ENCODE measurements at regions not wholly inside any gene's neighbourhood (a gene's known extent, or its start where the extent isn't known, plus 50 kb on each side); places are given as distances from the start of the nearest gene placed in this dataset.

GRCh38 chr6:12474167-12475140 lies 184.3 kb downstream of the EDN1 start:
- Histone ChIP-seq H3K4me3 (ENCODE audit: control insufficient read depth in 1 of 7, extremely low read depth in 1 of 7, insufficient read depth in 4 of 7, low read depth in 2 of 7, low read length in 6 of 7) (no peak overlapping the region), H3K9me3 (ENCODE audit: control extremely low read depth in 1 of 5, control insufficient read depth in 4 of 5, insufficient read depth in 2 of 5, low read depth in 1 of 5, low read length in 4 of 5) (peaks cover 0 to 3% (median 0%) of the 10 kb centered on the region in 5 experiments), H3K27ac (ENCODE audit: insufficient read depth in 1 of 2, low read depth in 1 of 2, low read length in 2 of 2, poor library complexity in 1 of 2, severe bottlenecking in 2 of 2) (no peak overlapping the region), H3K27me3 (replicated peaks in 2 of 5; ENCODE audit: control insufficient read depth in 4 of 5, insufficient read depth in 5 of 5, low read length in 4 of 5) (no peaks in the 10 kb centered on the region), H3K36me3 (ENCODE audit: control insufficient read depth in 4 of 4, insufficient read depth in 4 of 4, low read length in 3 of 4) (no peaks in the 10 kb centered on the region), H3K4me1 (ENCODE audit: control extremely low read depth in 1 of 4, control insufficient read depth in 4 of 4, insufficient read depth in 4 of 4, low read length in 3 of 4) (peaks cover 0 to 7% (median 1%) of the 10 kb centered on the region in 4 experiments)
- ChIA-PET CTCF (interaction anchor here (1.1 kb wide), 1 partner anchor 9 kb away, joined by 3 read pairs; no protein-coding TSS in a partner anchor), POLR2A (no interaction called here)
- 97% methylated on average over 5 of the region's 7 CpGs for WGBS (ENCODE audit: insufficient coverage)
- DNase-seq = peak in 1 of 3 donors; percentile 12

DNA sequence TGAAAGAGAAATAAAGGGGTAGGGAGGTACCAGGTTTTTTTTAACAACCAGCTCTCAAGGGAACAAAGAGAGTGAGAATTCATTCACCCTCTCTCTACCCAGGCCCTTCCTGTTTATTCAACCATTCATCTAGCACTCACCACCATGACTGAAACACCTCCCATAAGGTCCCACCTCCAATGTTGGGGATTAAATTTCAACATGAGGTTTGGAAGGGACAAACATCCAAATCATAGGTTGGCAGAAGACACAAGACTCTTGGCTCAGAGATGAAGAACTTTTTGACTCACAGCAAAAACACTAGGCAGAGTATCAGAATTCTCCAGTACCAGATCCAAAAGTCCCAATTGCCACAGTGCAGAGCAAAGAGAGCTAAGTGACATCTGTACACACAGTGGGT lies 186.3 kb downstream of the EDN1 start:
- Histone ChIP-seq H3K9me3 (ENCODE audit: control extremely low read depth in 1 of 5, control insufficient read depth in 4 of 5, insufficient read depth in 2 of 5, low read depth in 1 of 5, low read length in 4 of 5) (peaks cover 0 to 3% (median 0%) of the 10 kb centered on the region in 5 experiments), H3K4me1 (ENCODE audit: control extremely low read depth in 1 of 4, control insufficient read depth in 4 of 4, insufficient read depth in 4 of 4, low read length in 3 of 4) (peaks cover 0 to 8% (median 1%) of the 10 kb centered on the region in 4 experiments), H3K27ac (ENCODE audit: insufficient read depth in 1 of 2, low read depth in 1 of 2, low read length in 2 of 2, poor library complexity in 1 of 2, severe bottlenecking in 2 of 2) (no peak overlapping the region), H3K27me3 (replicated peaks in 2 of 5; ENCODE audit: control insufficient read depth in 4 of 5, insufficient read depth in 5 of 5, low read length in 4 of 5) (no peaks in the 10 kb centered on the region), H3K4me3 (ENCODE audit: control insufficient read depth in 1 of 7, extremely low read depth in 1 of 7, insufficient read depth in 4 of 7, low read depth in 2 of 7, low read length in 6 of 7) (no peak overlapping the region), H3K36me3 (ENCODE audit: control insufficient read depth in 4 of 4, insufficient read depth in 4 of 4, low read length in 3 of 4) (no peaks in the 10 kb centered on the region)
- DNase-seq = no peak
- ChIA-PET POLR2A (interaction anchor here (0.8 kb wide), 1 partner anchor 243 kb away, joined by 3 read pairs; no protein-coding TSS in a partner anchor), CTCF (interaction anchor here (0.6 kb wide), 1 partner anchor 29 kb away, joined by 4 read pairs; no protein-coding TSS in a partner anchor)

DNA sequence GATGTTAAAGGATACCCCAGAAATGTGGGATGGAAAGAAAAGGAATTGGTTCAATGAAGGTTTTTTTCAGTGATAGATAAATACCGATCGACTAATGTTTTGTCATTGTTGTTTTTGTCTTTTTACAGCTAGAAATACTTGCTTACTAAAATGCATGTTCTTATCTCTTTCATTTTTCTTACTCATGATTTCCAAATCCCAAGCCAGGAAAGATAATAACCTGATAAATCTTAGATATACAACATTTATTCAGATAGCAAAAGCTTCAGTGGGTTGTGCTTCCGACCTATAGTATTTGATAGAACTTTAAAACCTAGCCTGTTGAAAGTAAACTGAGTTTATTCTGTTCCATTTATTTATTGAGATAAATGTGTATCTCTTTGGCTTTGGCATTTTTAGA lies 187.5 kb downstream of the EDN1 start:
- DNase-seq = no peak
- POLR2A ChIA-PET = no interaction called here
- Histone ChIP-seq H3K4me1 (ENCODE audit: control extremely low read depth in 1 of 4, control insufficient read depth in 4 of 4, insufficient read depth in 4 of 4, low read length in 3 of 4) (peaks cover 4 to 11% (median 8%) of the 10 kb centered on the region in 4 experiments), H3K27me3 (replicated peaks in 2 of 5; ENCODE audit: control insufficient read depth in 4 of 5, insufficient read depth in 5 of 5, low read length in 4 of 5) (no peaks in the 10 kb centered on the region), H3K9me3 (ENCODE audit: control extremely low read depth in 1 of 5, control insufficient read depth in 4 of 5, insufficient read depth in 2 of 5, low read depth in 1 of 5, low read length in 4 of 5) (peaks cover 0 to 3% (median 0%) of the 10 kb centered on the region in 5 experiments), H3K36me3 (ENCODE audit: control insufficient read depth in 4 of 4, insufficient read depth in 4 of 4, low read length in 3 of 4) (no peaks in the 10 kb centered on the region), H3K27ac (ENCODE audit: insufficient read depth in 1 of 2, low read depth in 1 of 2, low read length in 2 of 2, poor library complexity in 1 of 2, severe bottlenecking in 2 of 2) (no peak overlapping the region), H3K4me3 (ENCODE audit: control insufficient read depth in 1 of 7, extremely low read depth in 1 of 7, insufficient read depth in 4 of 7, low read depth in 2 of 7, low read length in 6 of 7) (no peak overlapping the region)
- CTCF ChIA-PET = interaction anchor here (1.4 kb wide), 1 partner anchor 10 kb away, joined by 3 read pairs; no protein-coding TSS in a partner anchor
- WGBS (ENCODE audit: insufficient coverage) = no CpG with 5 or more reads among the region's 3 CpGs

DNA sequence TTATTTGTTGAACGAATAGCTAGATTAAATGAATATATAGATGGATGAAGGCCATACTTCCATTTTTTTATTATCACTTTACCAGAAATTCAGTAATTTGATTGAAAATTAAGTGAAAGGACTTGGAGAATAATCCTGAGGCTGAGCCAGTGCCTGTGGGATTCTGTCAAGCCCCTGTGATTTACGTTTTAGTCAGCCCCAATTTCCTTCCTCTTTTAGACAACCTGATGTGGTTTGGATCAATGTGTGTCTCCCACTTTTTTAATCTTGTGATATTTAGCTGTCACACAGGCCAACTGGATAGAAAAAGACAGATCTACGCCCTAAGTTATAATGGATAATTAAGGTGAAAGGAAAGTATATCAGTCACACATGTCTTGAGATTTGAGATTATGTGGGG lies 188.8 kb downstream of the EDN1 start:
- Histone ChIP-seq H3K27ac (ENCODE audit: insufficient read depth in 1 of 2, low read depth in 1 of 2, low read length in 2 of 2, poor library complexity in 1 of 2, severe bottlenecking in 2 of 2) (no peak overlapping the region), H3K27me3 (replicated peaks in 2 of 5; ENCODE audit: control insufficient read depth in 4 of 5, insufficient read depth in 5 of 5, low read length in 4 of 5) (no peaks in the 10 kb centered on the region), H3K4me1 (ENCODE audit: control extremely low read depth in 1 of 4, control insufficient read depth in 4 of 4, insufficient read depth in 4 of 4, low read length in 3 of 4) (peaks cover 9 to 24% (median 19%) of the 10 kb centered on the region in 4 experiments), H3K4me3 (ENCODE audit: control insufficient read depth in 1 of 7, extremely low read depth in 1 of 7, insufficient read depth in 4 of 7, low read depth in 2 of 7, low read length in 6 of 7) (no peak overlapping the region), H3K36me3 (ENCODE audit: control insufficient read depth in 4 of 4, insufficient read depth in 4 of 4, low read length in 3 of 4) (no peaks in the 10 kb centered on the region), H3K9me3 (ENCODE audit: control extremely low read depth in 1 of 5, control insufficient read depth in 4 of 5, insufficient read depth in 2 of 5, low read depth in 1 of 5, low read length in 4 of 5) (peaks cover 0 to 3% (median 0%) of the 10 kb centered on the region in 5 experiments)
- WGBS (ENCODE audit: insufficient coverage) = 20% methylated on average over 1 of the region's 3 CpGs
- POLR2A ChIA-PET = no interaction called here
- DNase-seq = peak; percentile 60 to 89 (median 84)
- CTCF ChIA-PET = interaction anchor here (1.2 kb wide), 1 partner anchor 11 kb away, joined by 5 read pairs; no protein-coding TSS in a partner anchor

DNA sequence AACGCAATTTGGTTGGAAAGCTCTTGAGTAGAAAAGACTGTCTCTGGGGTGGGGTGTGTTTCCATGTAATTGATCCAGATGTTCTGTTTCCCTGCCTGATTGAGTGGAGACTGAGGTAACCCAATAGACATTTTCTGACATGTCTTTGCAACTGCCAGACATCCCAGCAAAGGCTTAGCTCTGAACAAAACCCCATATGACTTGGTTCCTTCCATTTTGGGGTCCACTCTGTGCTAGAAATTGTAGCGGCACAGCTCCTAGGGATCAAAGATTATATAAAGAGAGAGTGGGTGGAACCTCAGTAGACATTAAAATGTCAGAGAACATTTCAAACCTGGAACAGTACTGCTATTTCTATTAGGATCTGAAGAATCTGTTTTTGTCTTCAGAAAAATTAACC lies 189.3 kb downstream of the EDN1 start:
- no peak for DNase-seq
- CTCF ChIA-PET = interaction anchor here (0.6 to 1.2 kb wide), 2 partner anchors 11 to 42 kb away, joined by 3 to 5 read pairs; no protein-coding TSS in a partner anchor
- POLR2A ChIA-PET = no interaction called here
- Histone ChIP-seq H3K27ac (ENCODE audit: insufficient read depth in 1 of 2, low read depth in 1 of 2, low read length in 2 of 2, poor library complexity in 1 of 2, severe bottlenecking in 2 of 2) (no peak overlapping the region), H3K9me3 (ENCODE audit: control extremely low read depth in 1 of 5, control insufficient read depth in 4 of 5, insufficient read depth in 2 of 5, low read depth in 1 of 5, low read length in 4 of 5) (peaks cover 0 to 3% (median 0%) of the 10 kb centered on the region in 5 experiments), H3K36me3 (ENCODE audit: control insufficient read depth in 4 of 4, insufficient read depth in 4 of 4, low read length in 3 of 4) (no peaks in the 10 kb centered on the region), H3K4me1 (ENCODE audit: control extremely low read depth in 1 of 4, control insufficient read depth in 4 of 4, insufficient read depth in 4 of 4, low read length in 3 of 4) (peaks cover 9 to 24% (median 20%) of the 10 kb centered on the region in 4 experiments), H3K27me3 (replicated peaks in 2 of 5; ENCODE audit: control insufficient read depth in 4 of 5, insufficient read depth in 5 of 5, low read length in 4 of 5) (no peaks in the 10 kb centered on the region), H3K4me3 (ENCODE audit: control insufficient read depth in 1 of 7, extremely low read depth in 1 of 7, insufficient read depth in 4 of 7, low read depth in 2 of 7, low read length in 6 of 7) (no peak overlapping the region)
- WGBS (ENCODE audit: insufficient coverage) = no CpG with 5 or more reads among the region's 2 CpGs

DNA sequence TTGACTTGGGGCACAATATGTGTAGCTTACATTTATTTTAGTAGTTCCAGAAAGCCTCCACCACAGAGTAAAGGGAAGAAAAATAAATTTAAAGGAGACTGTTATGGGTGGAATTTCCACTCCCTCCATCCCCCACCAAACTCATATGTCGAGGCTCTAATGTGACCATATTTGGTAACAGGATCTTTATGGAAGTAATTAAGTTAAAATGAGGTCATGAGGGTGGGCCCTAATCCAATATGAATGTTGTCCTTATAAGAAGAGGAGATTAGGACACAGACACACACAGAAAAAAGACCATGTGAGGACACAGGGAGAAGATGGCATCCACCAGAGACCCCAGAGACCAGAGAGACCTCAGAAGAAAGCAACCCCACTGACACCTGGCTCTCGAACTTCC lies 189.7 kb downstream of the EDN1 start:
- CTCF ChIA-PET = interaction anchor here (0.6 to 1.2 kb wide), 2 partner anchors 10 to 42 kb away, joined by 3 to 5 read pairs; no protein-coding TSS in a partner anchor
- POLR2A ChIA-PET = no interaction called here
- Histone ChIP-seq H3K27me3 (replicated peaks in 2 of 5; ENCODE audit: control insufficient read depth in 4 of 5, insufficient read depth in 5 of 5, low read length in 4 of 5) (no peaks in the 10 kb centered on the region), H3K9me3 (ENCODE audit: control extremely low read depth in 1 of 5, control insufficient read depth in 4 of 5, insufficient read depth in 2 of 5, low read depth in 1 of 5, low read length in 4 of 5) (peaks cover 0 to 3% (median 0%) of the 10 kb centered on the region in 5 experiments), H3K4me1 (ENCODE audit: control extremely low read depth in 1 of 4, control insufficient read depth in 4 of 4, insufficient read depth in 4 of 4, low read length in 3 of 4) (peaks cover 9 to 24% (median 20%) of the 10 kb centered on the region in 4 experiments), H3K36me3 (ENCODE audit: control insufficient read depth in 4 of 4, insufficient read depth in 4 of 4, low read length in 3 of 4) (no peaks in the 10 kb centered on the region), H3K4me3 (ENCODE audit: control insufficient read depth in 1 of 7, extremely low read depth in 1 of 7, insufficient read depth in 4 of 7, low read depth in 2 of 7, low read length in 6 of 7) (no peak overlapping the region), H3K27ac (ENCODE audit: insufficient read depth in 1 of 2, low read depth in 1 of 2, low read length in 2 of 2, poor library complexity in 1 of 2, severe bottlenecking in 2 of 2) (no peak overlapping the region)
- no CpG with 5 or more reads among the region's 2 CpGs for WGBS (ENCODE audit: insufficient coverage)
- no peak for DNase-seq

DNA sequence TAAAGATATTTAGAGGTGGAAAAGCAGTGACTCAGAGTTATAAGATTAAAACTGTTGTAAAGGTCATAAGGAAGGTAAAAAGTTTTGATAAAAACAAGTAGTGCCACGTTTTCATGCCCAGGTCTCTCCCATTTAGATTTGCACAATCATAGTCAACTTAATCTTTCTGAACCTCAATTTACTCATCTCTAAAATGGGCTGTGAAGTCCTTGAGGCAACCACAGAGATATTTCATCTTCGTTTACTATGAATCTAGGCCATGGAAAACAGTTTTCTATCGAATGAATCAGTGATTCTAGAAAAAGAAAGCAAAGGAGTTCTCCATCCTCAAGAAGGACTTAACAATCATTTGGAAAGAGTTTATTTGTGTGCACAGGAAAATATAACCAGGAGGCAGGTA lies 190.2 kb downstream of the EDN1 start:
- Histone ChIP-seq H3K9me3 (ENCODE audit: control extremely low read depth in 1 of 5, control insufficient read depth in 4 of 5, insufficient read depth in 2 of 5, low read depth in 1 of 5, low read length in 4 of 5) (peaks cover 0 to 3% (median 0%) of the 10 kb centered on the region in 5 experiments), H3K4me3 (ENCODE audit: control insufficient read depth in 1 of 7, extremely low read depth in 1 of 7, insufficient read depth in 4 of 7, low read depth in 2 of 7, low read length in 6 of 7) (no peak overlapping the region), H3K36me3 (ENCODE audit: control insufficient read depth in 4 of 4, insufficient read depth in 4 of 4, low read length in 3 of 4) (no peaks in the 10 kb centered on the region), H3K4me1 (ENCODE audit: control extremely low read depth in 1 of 4, control insufficient read depth in 4 of 4, insufficient read depth in 4 of 4, low read length in 3 of 4) (peaks cover 9 to 24% (median 20%) of the 10 kb centered on the region in 4 experiments), H3K27me3 (replicated peaks in 2 of 5; ENCODE audit: control insufficient read depth in 4 of 5, insufficient read depth in 5 of 5, low read length in 4 of 5) (no peaks in the 10 kb centered on the region), H3K27ac (ENCODE audit: insufficient read depth in 1 of 2, low read depth in 1 of 2, low read length in 2 of 2, poor library complexity in 1 of 2, severe bottlenecking in 2 of 2) (no peak overlapping the region)
- ChIA-PET POLR2A (no interaction called here), CTCF (no interaction called here)
- 100% methylated on average over 2 of the region's 3 CpGs for WGBS (ENCODE audit: insufficient coverage)
- DNase-seq = no peak
